BJ (cell line): ENCODE measurements at regions not wholly inside any gene's neighbourhood (a gene's known extent, or its start where the extent isn't known, plus 50 kb on each side); places are given as distances from the start of the nearest gene placed in this dataset.
"Not testable (repeated sequence)": the region's sequence is repeated elsewhere in the genome, so short reads cannot be mapped to it uniquely, and the experiment has no call there.

Experiments
- CTCF ChIA-PET: fragments of 350-600 bp; formaldehyde crosslinking; extraction: SDS; loops from one replicate; lab custom pipeline; 2021; ENCODE audit warnings: antibody characterized with exemption, inconsistent platforms; lab: Yijun Ruan, JAX
- POLR2A ChIA-PET: fragments of 300-600 bp; sonication (Branson Sonifier 250); formaldehyde crosslinking; extraction: SDS; loops from one replicate; lab custom pipeline; 2021; ENCODE audit warnings: antibody characterized with exemption; lab: Charles Lee
- DNase-seq: peaks from one replicate; pipeline ENCODE4 v3.0.0-alpha.2; 2011; ENCODE audit warnings: low read depth
- H3K27me3 ChIP-seq: 2 replicates; pipeline ENCODE4 v1.6.0; 2011; ENCODE audit warnings: low read length; ENCODE audit not compliant: control insufficient read depth, insufficient read depth
- H3K36me3 ChIP-seq: 2 replicates; pipeline ENCODE4 v1.5.1; 2011; ENCODE audit warnings: low read length; ENCODE audit not compliant: control insufficient read depth, insufficient read depth
- H3K4me3 ChIP-seq: 2 replicates; pipeline ENCODE4 v1.5.1; 2011; ENCODE audit warnings: low read depth, mild to moderate bottlenecking, control low read depth, low read length
- TF ChIP-seq, protein P1 (sequence below): IDR thresholded peaks from 2 replicates; pipeline ENCODE4 v1.5.1; 2011; ENCODE audit warnings: low read depth, mild to moderate bottlenecking, control low read depth, inconsistent platforms, low read length, moderate library complexity; ENCODE audit not compliant: insufficient read depth

DNA sequence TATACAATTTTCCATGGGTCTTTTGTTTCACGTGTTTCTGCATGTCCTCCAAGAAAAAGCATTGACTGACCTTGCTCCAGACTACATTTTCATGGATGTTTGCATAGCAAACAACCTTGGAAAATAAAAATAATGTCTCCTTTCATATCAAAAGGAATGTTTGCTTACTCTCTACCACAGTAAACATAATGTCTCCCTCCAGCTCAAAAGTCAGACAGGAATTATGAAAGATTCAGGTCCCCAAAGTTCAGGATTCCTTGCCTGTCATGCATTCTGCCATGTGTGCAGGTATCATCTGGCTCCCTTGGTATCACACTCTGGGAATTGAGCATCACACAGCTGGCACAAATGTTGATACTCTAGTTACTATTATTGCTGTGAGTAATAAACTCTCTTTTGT is 103.1 kb upstream of the ZC3H15 start:
- ChIA-PET CTCF (no interaction called here), POLR2A (no interaction called here)
- Histone ChIP-seq H3K27me3 (no peaks in the 10 kb centered on the region), H3K36me3 (no peaks in the 10 kb centered on the region), H3K4me3 (no peak overlapping the region)
- DNase-seq, result no peak
- TF ChIP-seq, protein P1, sequence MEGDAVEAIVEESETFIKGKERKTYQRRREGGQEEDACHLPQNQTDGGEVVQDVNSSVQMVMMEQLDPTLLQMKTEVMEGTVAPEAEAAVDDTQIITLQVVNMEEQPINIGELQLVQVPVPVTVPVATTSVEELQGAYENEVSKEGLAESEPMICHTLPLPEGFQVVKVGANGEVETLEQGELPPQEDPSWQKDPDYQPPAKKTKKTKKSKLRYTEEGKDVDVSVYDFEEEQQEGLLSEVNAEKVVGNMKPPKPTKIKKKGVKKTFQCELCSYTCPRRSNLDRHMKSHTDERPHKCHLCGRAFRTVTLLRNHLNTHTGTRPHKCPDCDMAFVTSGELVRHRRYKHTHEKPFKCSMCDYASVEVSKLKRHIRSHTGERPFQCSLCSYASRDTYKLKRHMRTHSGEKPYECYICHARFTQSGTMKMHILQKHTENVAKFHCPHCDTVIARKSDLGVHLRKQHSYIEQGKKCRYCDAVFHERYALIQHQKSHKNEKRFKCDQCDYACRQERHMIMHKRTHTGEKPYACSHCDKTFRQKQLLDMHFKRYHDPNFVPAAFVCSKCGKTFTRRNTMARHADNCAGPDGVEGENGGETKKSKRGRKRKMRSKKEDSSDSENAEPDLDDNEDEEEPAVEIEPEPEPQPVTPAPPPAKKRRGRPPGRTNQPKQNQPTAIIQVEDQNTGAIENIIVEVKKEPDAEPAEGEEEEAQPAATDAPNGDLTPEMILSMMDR, result no peak

DNA sequence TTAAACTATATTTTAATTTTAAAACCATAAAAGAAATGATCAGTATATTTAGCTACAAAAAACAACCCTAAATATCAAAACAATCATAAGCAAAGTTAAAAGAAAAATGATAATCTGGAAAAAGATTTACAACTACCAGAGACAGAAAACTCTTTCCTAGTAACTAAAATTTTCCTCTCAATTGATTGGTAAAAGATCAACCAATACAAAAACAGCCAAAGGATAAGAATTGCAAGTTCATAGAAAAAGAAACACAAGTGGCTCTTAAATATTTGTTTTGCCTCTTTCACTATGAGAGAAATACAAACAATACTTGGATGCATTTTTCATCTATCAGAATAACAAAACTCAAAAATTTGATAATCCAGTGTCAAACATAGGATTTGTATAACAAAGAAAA is 101.8 kb upstream of the ZC3H15 start:
- TF ChIP-seq, protein P1, result no peak
- POLR2A ChIA-PET, result no interaction called here

DNA sequence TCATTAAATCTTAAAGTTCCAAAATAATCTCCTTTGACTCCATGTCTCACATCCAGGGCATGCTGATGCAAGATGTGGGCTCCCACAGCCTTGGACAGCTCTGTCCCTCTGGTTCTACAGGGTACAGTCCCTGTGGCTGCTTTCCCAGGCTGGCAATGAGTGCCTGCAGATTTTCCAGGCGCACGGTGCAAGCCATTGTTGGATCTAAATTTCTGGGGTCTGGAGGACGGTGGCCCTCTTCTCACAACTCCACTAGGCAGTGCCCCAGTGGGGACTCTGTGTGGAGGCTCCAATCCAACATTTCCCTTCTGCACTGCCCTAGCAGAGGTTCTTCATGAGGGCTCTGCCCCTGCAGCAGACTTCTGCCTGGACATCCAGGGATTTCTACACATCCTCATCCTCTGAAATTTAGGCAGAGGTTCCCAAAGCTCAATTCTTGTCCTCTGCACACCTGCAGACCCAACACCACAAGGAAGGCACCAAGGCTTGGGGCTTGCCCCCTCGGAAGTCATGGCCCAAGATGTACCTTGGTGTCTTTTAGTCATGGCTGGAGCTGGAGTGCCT is 100.3 kb upstream of the ZC3H15 start:
- DNase-seq, H3K4me3 ChIP-seq, CTCF ChIA-PET, POLR2A ChIA-PET, H3K27me3 ChIP-seq, H3K36me3 ChIP-seq: not testable (repeated sequence)

More for the DNA sequence above, 101.8 kb upstream of the ZC3H15 start:
- no peak for DNase-seq
- Histone ChIP-seq H3K36me3 (no peaks in the 10 kb centered on the region), H3K4me3 (no peak overlapping the region), H3K27me3 (no peaks in the 10 kb centered on the region)
- CTCF ChIA-PET, result interaction anchor here (0.6 kb wide), 1 partner anchor 1286 kb away, joined by 3 read pairs; no protein-coding TSS in a partner anchor

DNA sequence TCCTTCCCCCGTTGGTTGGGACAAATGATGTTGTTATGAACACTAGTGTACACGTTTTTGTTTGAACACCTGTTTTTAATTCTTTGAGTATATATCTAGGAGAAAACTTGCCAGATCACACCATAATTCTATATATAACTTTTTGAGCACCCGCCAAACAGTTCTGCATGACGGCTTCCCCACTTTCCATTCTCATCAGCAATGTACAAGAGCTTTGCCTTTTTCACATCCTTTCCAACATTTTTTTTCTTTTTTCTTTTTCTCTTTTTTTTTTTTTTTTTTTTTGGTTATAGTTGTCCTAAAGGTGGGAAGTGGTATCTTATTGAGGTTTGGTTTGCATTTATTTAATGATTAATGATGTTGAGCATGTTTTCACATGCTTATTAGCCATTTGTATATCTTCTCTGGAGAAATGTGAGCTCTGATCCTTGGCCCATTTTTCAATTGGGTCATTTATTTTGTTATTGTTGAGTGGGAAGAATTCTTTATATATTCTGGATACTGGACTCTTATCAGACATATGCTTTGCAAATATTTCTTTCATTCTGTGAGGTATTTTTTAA is 86.9 kb upstream of the ZC3H15 start:
- TF ChIP-seq, protein P1, result no peak
- Histone ChIP-seq H3K36me3 (no peaks in the 10 kb centered on the region), H3K27me3 (no peaks in the 10 kb centered on the region), H3K4me3 (no peak overlapping the region)
- CTCF ChIA-PET, result no interaction called here
- POLR2A ChIA-PET, result no interaction called here
- DNase-seq, result no peak

DNA sequence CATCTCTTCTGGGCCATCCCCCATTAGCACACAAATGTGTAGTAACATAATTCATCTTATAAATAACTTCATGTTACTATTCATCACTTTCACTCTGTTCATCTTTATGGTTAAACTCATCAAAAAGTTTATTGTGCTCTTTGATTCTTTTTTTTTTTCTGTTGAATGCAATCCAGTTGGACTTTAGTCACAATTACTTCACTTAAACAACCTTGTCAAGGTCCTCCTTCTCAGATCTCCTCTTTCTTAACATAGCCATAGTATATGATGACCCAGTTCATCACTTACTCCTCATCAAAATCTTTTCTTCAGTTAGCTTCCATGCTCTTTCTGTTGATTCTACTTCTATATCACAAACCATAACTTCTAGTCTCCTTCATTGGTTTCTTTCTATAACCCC is 80.2 kb upstream of the ZC3H15 start:
- TF ChIP-seq, protein P1, result no peak
- ChIA-PET POLR2A (no interaction called here), CTCF (no interaction called here)
- H3K27me3 ChIP-seq, result no peaks in the 10 kb centered on the region
- no peak for DNase-seq
- no peaks in the 10 kb centered on the region for H3K36me3 ChIP-seq
- H3K4me3 ChIP-seq, result no peak overlapping the region

DNA sequence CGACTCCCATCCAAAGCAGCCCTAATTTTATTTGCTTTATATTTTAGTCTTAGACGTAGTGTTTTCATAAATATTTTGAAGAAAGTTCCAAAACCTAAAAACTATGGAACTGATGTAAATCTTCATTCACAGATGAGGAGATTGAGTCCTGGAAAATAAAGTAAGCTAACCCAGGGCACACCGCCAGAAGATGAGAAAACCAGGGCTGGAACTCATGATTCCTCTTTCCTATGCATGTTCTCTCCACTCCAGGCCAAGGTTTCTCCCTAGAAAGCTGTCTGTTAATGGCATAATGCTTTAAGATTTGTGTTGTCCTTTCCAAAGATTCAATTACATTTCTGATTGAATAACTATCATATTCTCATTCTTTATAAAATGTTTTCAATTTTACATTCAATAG is 78.4 kb upstream of the ZC3H15 start:
- no peak for DNase-seq
- Histone ChIP-seq H3K4me3 (no peak overlapping the region), H3K36me3 (no peaks in the 10 kb centered on the region), H3K27me3 (no peaks in the 10 kb centered on the region)
- CTCF ChIA-PET, result no interaction called here
- TF ChIP-seq, protein P1, result no peak
- POLR2A ChIA-PET, result no interaction called here
